ENCODE measurements at regions not wholly inside any gene's neighbourhood (a gene's known extent, or its start where the extent isn't known, plus 50 kb on each side); places are given as distances from the start of the nearest gene placed in this dataset.

DNA sequence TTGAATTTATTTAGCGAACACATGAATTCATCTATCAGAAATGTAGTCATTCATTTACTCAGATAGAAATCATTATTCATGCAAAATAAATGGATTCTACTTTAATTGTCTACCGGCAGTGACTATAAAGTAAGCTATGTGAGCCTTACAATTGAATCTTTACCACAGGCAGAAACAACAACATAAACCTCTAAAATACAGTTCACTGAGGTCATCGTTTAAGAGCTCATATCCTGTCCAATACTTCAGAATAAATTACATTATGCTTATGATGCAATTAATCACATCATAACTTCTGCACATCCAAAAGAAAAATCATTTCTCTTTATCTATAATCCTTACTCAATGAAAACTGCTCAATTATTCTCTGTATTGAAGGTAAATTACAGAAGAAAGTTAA is 244.7 kb downstream of the HNMT start:
- Mint-ChIP-seq H3K4me1 (no peaks in the 10 kb centered on the region), H3K9me3 (no peaks in the 10 kb centered on the region), H3K27me3 (no peaks in the 10 kb centered on the region), H3K36me3 (ENCODE audit: low read depth) (no peaks in the 10 kb centered on the region), H3K4me3 (no peak overlapping the region), H3K27ac (no peak overlapping the region)
- ATAC-seq (replicated peaks), result no peak

DNA sequence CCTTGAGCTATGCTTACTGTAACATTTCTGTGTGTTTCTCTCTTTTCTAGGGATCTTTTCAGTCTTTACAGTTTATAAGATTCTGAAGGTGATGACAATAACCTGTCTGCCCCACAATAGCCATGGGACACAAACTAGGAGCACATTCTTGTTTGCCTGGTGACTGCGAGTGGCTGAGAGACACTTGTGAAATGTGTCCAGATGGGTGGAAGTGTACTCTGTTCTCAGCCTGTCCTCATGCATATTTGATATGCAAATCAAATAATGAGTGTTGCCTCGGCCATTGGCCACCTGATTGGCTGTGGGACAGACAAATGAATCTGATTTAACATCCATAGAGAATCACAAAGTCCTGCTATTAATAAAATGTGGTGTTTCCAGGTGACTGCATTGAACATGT is 246.2 kb downstream of the HNMT start:
- ATAC-seq (replicated peaks), result no peak
- Mint-ChIP-seq H3K9me3 (no peaks in the 10 kb centered on the region), H3K27me3 (no peaks in the 10 kb centered on the region), H3K4me3 (no peak overlapping the region), H3K4me1 (no peaks in the 10 kb centered on the region), H3K27ac (no peak overlapping the region), H3K36me3 (ENCODE audit: low read depth) (no peaks in the 10 kb centered on the region)

- H3K4me1 Mint-ChIP-seq, result no peaks in the 10 kb centered on the region
- H3K9me3 Mint-ChIP-seq, result peaks cover 4% of the 10 kb centered on the region
- no peak overlapping the region for H3K4me3 Mint-ChIP-seq
- H3K36me3 Mint-ChIP-seq (ENCODE audit: low read depth), result no peaks in the 10 kb centered on the region
- no peak for ATAC-seq (replicated peaks)
- H3K27ac Mint-ChIP-seq, result no peak overlapping the region
- H3K27me3 Mint-ChIP-seq, result no peaks in the 10 kb centered on the region
Measured at GRCh38 chr2:138212434-138212833, 248.2 kb downstream of the HNMT start.

DNA sequence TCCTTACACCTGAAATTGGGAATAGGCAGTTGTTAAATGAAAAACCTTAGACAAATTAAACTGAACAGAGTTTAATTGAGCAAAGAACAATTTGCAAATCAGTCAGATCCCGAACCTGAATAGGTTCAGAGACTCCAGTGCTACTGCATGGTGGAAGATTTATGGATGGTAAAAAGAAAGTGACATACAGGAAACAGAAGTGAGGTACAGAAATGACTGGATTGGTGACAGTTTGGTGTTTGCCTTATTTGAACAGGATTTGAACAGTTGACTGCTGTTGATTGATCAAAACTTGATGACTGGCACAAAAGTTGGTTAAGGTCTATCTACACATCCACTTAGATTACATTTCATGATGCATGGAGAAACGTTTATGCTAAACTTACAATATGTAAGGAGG is 248.8 kb downstream of the HNMT start:
- H3K36me3 Mint-ChIP-seq (ENCODE audit: low read depth), result no peaks in the 10 kb centered on the region
- H3K9me3 Mint-ChIP-seq, result peaks cover 4% of the 10 kb centered on the region
- ATAC-seq (replicated peaks), result no peak
- H3K4me3 Mint-ChIP-seq, result no peak overlapping the region
- H3K4me1 Mint-ChIP-seq, result no peaks in the 10 kb centered on the region
- no peak overlapping the region for H3K27ac Mint-ChIP-seq
- H3K27me3 Mint-ChIP-seq, result no peaks in the 10 kb centered on the region

DNA sequence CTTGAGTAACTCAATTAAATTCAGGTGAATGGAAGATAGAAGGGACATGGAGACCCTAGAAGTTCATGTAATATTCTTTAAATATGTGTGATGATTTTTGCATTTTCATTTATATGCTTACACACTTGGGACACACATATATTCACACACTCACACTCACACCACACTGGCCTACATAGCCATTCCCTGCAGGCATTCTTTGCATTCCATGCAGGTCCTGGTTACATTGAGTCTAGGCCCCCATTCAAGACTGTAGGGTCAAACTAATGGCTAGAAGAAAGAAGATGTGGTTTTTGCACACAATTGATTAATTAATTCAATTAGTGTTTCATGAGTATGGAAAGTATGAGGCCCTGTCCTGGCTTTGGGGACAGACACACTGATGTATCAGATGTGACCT is 249.4 kb downstream of the HNMT start:
- Mint-ChIP-seq H3K9me3 (peaks cover 4% of the 10 kb centered on the region), H3K4me1 (no peaks in the 10 kb centered on the region), H3K27ac (no peak overlapping the region), H3K27me3 (no peaks in the 10 kb centered on the region), H3K4me3 (no peak overlapping the region), H3K36me3 (ENCODE audit: low read depth) (no peaks in the 10 kb centered on the region)
- ATAC-seq (replicated peaks), result no peak

GRCh38 chr2:138215958-138216357 is 251.7 kb downstream of the HNMT start:
- Mint-ChIP-seq H3K4me1 (no peaks in the 10 kb centered on the region), H3K4me3 (no peak overlapping the region), H3K36me3 (ENCODE audit: low read depth) (no peaks in the 10 kb centered on the region), H3K27ac (no peak overlapping the region), H3K27me3 (no peaks in the 10 kb centered on the region), H3K9me3 (peaks cover 4% of the 10 kb centered on the region)
- ATAC-seq (replicated peaks), result no peak

DNA sequence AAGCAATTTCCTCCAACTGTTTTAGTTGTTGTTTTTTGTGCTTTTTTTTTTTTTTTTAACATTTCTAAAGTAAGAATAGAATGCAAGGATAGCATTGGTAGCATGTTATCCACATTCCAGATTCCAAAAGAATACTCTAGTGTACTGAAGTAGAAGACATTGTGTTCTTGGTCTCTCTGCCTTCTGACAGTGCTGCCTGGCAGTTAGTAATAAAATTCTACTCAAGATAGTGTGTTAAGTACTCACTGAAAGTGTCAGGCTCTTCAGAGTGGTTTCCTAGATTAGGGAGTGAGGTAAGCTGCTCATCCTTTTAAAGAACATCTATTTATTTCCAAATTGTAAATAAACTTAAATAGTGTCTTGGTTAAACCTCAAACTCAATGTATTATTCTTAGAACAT is 253.7 kb downstream of the HNMT start:
- H3K27ac Mint-ChIP-seq, result no peak overlapping the region
- no peak for ATAC-seq (replicated peaks)
- H3K27me3 Mint-ChIP-seq, result no peaks in the 10 kb centered on the region
- H3K9me3 Mint-ChIP-seq, result peaks cover 9% of the 10 kb centered on the region
- H3K4me1 Mint-ChIP-seq, result no peaks in the 10 kb centered on the region
- no peak overlapping the region for H3K4me3 Mint-ChIP-seq
- H3K36me3 Mint-ChIP-seq (ENCODE audit: low read depth), result no peaks in the 10 kb centered on the region

GRCh38 chr2:138218397-138218796 is 254.1 kb downstream of the HNMT start:
- H3K27ac Mint-ChIP-seq, result no peak overlapping the region
- no peaks in the 10 kb centered on the region for H3K27me3 Mint-ChIP-seq

DNA sequence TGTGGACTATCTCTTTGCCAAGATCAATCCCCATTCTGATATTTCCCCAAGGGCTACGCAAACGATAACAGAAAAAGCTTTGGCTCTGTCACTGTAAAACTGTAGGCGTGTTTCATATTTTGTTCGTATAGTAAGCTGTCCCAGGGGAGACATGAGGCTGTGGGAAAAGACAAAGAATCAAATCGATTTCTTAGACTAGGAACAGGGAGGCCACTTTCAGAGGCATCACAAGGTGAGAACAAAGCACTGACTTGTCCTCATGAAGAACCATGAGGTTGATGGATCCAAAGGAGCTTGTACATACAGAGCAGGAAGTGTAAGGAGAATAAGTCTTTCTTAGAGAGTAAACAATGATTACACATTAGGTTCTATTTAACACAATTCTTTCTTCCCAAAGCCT is 255.7 kb downstream of the HNMT start:
- H3K4me1 Mint-ChIP-seq, result no peaks in the 10 kb centered on the region
- no peak overlapping the region for H3K4me3 Mint-ChIP-seq
- H3K9me3 Mint-ChIP-seq, result peaks cover 9% of the 10 kb centered on the region
- no peak overlapping the region for H3K27ac Mint-ChIP-seq
- no peak for ATAC-seq (replicated peaks)
- no peaks in the 10 kb centered on the region for H3K36me3 Mint-ChIP-seq (ENCODE audit: low read depth)
- no peaks in the 10 kb centered on the region for H3K27me3 Mint-ChIP-seq

More at GRCh38 chr2:138218397-138218796, 254.1 kb downstream of the HNMT start:
- Mint-ChIP-seq H3K4me1 (no peaks in the 10 kb centered on the region), H3K4me3 (no peak overlapping the region), H3K9me3 (peaks cover 9% of the 10 kb centered on the region), H3K36me3 (ENCODE audit: low read depth) (no peaks in the 10 kb centered on the region)
- ATAC-seq (replicated peaks), result no peak

GRCh38 chr2:138221358-138221757 is 257.1 kb downstream of the HNMT start:
- Mint-ChIP-seq H3K4me3 (no peak overlapping the region), H3K4me1 (no peaks in the 10 kb centered on the region), H3K9me3 (peaks cover 8% of the 10 kb centered on the region), H3K27ac (no peak overlapping the region), H3K27me3 (no peaks in the 10 kb centered on the region), H3K36me3 (ENCODE audit: low read depth) (no peaks in the 10 kb centered on the region)
- no peak for ATAC-seq (replicated peaks)

DNA sequence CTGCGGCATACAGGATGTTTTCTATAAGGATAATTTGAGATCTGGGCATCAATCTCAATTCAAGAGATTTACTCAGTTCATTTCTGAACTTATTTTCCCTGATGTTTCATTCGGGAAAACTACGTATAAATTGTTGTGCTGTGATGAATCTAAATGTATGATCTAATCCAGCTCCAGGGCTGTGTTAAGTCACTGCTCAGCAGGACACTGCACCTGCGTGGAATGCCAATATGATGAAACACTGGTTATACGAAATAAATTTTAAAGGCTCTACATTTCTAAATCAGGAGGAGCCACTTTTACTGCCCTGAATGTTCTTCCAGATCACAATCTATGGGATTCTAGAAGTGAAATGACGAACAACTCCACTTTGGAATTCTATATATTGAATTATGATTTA is 259.0 kb downstream of the HNMT start:
- Mint-ChIP-seq H3K27ac (no peak overlapping the region), H3K27me3 (no peaks in the 10 kb centered on the region), H3K4me1 (no peaks in the 10 kb centered on the region), H3K4me3 (no peak overlapping the region), H3K36me3 (ENCODE audit: low read depth) (no peaks in the 10 kb centered on the region), H3K9me3 (peaks cover 5% of the 10 kb centered on the region)
- ATAC-seq (replicated peaks), result no peak

DNA sequence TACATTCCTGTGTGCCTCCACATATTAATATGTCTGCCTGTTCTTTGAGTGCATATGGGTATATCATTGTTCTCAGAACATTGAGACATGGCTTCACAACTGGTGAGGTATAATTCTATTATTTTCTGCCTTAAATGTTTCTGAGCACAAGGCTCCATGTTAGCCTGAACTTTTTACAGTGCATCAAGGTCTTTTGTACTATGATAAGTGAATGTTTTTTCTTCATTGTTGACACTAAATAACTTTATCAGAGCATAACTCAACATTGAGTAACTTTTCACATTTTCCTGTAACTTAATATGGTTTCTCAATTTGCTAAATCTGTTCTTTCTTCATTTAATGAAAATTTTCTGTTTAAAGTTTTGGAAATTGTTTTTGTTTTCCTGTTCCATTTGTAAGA is 262.9 kb downstream of the HNMT start:
- H3K27me3 Mint-ChIP-seq, result no peaks in the 10 kb centered on the region
- H3K9me3 Mint-ChIP-seq, result peaks cover under 1% of the 10 kb centered on the region
- H3K27ac Mint-ChIP-seq, result no peak overlapping the region
- H3K4me1 Mint-ChIP-seq, result no peaks in the 10 kb centered on the region
- H3K36me3 Mint-ChIP-seq (ENCODE audit: low read depth), result no peaks in the 10 kb centered on the region
- H3K4me3 Mint-ChIP-seq, result no peak overlapping the region
- no peak for ATAC-seq (replicated peaks)

- H3K27me3 Mint-ChIP-seq, result peaks cover 2% of the 10 kb centered on the region
- H3K36me3 Mint-ChIP-seq (ENCODE audit: low read depth), result no peaks in the 10 kb centered on the region
- no peak overlapping the region for H3K4me3 Mint-ChIP-seq
- no peaks in the 10 kb centered on the region for H3K4me1 Mint-ChIP-seq
- H3K27ac Mint-ChIP-seq, result no peak overlapping the region
- no peak for ATAC-seq (replicated peaks)
- peaks cover 3% of the 10 kb centered on the region for H3K9me3 Mint-ChIP-seq
Measured at GRCh38 chr2:138228101-138228500, 263.8 kb downstream of the HNMT start.

DNA sequence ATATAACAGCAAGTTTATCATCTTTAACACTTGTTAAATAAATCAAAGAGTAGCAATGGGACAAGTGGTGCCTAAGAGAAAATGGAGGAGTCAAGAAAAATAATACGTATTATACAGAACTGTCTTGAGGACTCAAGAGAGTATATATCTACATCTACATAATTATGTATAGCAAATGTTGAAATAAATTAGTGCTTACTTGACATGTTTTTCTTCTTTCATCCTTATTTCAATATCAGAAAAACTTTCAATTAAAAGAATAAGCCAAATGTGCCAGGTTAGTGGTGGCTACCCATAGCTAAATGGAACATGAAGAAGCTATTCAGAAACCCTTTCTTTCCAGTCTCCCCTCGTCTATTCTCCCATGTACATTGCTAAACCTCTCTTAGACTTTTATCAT is 267.3 kb upstream of the SPOPL start:
- peaks cover 4% of the 10 kb centered on the region for H3K9me3 Mint-ChIP-seq
- peaks cover 3% of the 10 kb centered on the region for H3K27me3 Mint-ChIP-seq
- no peak overlapping the region for H3K4me3 Mint-ChIP-seq
- H3K27ac Mint-ChIP-seq, result no peak overlapping the region
- H3K36me3 Mint-ChIP-seq (ENCODE audit: low read depth), result no peaks in the 10 kb centered on the region
- H3K4me1 Mint-ChIP-seq, result no peaks in the 10 kb centered on the region
- no peak for ATAC-seq (replicated peaks)

DNA sequence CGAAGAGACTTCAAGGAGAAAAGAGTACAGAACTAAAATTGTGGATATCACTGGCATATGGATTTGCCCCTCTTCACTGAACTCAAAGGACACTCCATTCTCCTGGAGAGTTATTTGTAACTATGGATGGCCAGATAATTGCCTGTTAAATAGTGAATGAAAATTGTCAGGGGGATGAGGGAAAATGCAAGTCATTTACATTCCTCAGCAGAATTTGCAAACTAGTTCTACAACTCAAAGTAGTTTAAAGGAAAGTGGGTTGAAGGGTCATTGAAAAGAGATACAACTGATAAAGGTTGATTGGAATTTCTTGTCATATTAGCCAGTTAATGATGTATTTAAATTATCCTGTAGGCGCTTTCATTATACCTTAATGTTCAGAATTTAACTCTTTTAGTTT is 266.5 kb upstream of the SPOPL start:
- peaks cover 3% of the 10 kb centered on the region for H3K27me3 Mint-ChIP-seq
- no peaks in the 10 kb centered on the region for H3K4me1 Mint-ChIP-seq
- no peak overlapping the region for H3K4me3 Mint-ChIP-seq
- H3K27ac Mint-ChIP-seq, result no peak overlapping the region
- peaks cover 4% of the 10 kb centered on the region for H3K9me3 Mint-ChIP-seq
- ATAC-seq (replicated peaks), result no peak
- H3K36me3 Mint-ChIP-seq (ENCODE audit: low read depth), result no peaks in the 10 kb centered on the region

GRCh38 chr2:138236142-138236541 is 265.4 kb upstream of the SPOPL start:
- H3K36me3 Mint-ChIP-seq (ENCODE audit: low read depth), result no peaks in the 10 kb centered on the region
- no peak for ATAC-seq (replicated peaks)
- H3K27me3 Mint-ChIP-seq, result peaks cover 3% of the 10 kb centered on the region
- no peaks in the 10 kb centered on the region for H3K4me1 Mint-ChIP-seq
- H3K27ac Mint-ChIP-seq, result no peak overlapping the region
- H3K9me3 Mint-ChIP-seq, result peaks cover 4% of the 10 kb centered on the region
- H3K4me3 Mint-ChIP-seq, result no peak overlapping the region

Measured in activated T-helper 17 cell treated with anti-CD3 and anti-CD28 coated beads, Interleukin-2, amount 50 U/mL, for 72 hours (primary cell).